Astrocyte (in vitro differentiated cells and primary cell): ENCODE measurements at regions not wholly inside any gene's neighbourhood (a gene's known extent, or its start where the extent isn't known, plus 50 kb on each side); places are given as distances from the start of the nearest gene placed in this dataset.
"Not testable (repeated sequence)": the region's sequence is repeated elsewhere in the genome, so short reads cannot be mapped to it uniquely, and the experiment has no call there.

ENCODE experiments used
- DNase-seq: peaks from one replicate; pipeline ENCODE4 v3.0.0-alpha.2; 2010; ENCODE audit warnings: low read depth
- FAIRE-seq: peaks from 2 replicates; lab custom pipeline; 2011; peaks lifted over from hg19 to GRCh38; lab: Jason Lieb, UNC
- H2AFZ ChIP-seq: 2 replicates; pipeline ENCODE4 v1.6.0; 2012; ENCODE audit warnings: low read depth, low read length, inconsistent platforms
- H3K27ac ChIP-seq: 2 replicates; pipeline ENCODE4 v1.5.1; 2011; ENCODE audit warnings: low read depth, low read length, inconsistent platforms
- H3K27me3 ChIP-seq: 2 replicates; pipeline ENCODE4 v1.6.0; 2011; ENCODE audit warnings: low read length, inconsistent platforms; ENCODE audit not compliant: insufficient read depth
- H3K36me3 ChIP-seq: 2 replicates; pipeline ENCODE4 v1.5.1; 2011; ENCODE audit warnings: low read length, inconsistent platforms; ENCODE audit not compliant: insufficient read depth
- H3K4me1 ChIP-seq: 2 replicates; pipeline ENCODE4 v1.5.1; 2011; ENCODE audit warnings: low read length, inconsistent platforms; ENCODE audit not compliant: insufficient read depth
- H3K4me2 ChIP-seq: 2 replicates; pipeline ENCODE4 v1.6.0; 2012; ENCODE audit warnings: low read length, inconsistent platforms
- H3K4me3 ChIP-seq: 2 replicates; pipeline ENCODE4 v1.5.1; 2011; ENCODE audit warnings: low read depth, mild to moderate bottlenecking, low read length, inconsistent platforms; ENCODE audit not compliant: insufficient read depth
- H3K79me2 ChIP-seq: 2 replicates; pipeline ENCODE4 v1.6.0; 2012; ENCODE audit warnings: mild to moderate bottlenecking, low read length, inconsistent platforms; ENCODE audit not compliant: insufficient read depth
- H3K9ac ChIP-seq: 2 replicates; pipeline ENCODE4 v1.6.0; 2012; ENCODE audit warnings: mild to moderate bottlenecking, low read length, inconsistent platforms
- H3K9me3 ChIP-seq: 2 replicates; pipeline ENCODE4 v1.5.1; 2012; ENCODE audit warnings: low read depth, mild to moderate bottlenecking, low read length, inconsistent platforms; ENCODE audit not compliant: insufficient read depth
- H4K20me1 ChIP-seq: 2 replicates; pipeline ENCODE4 v1.6.0; 2012; ENCODE audit warnings: low read length, inconsistent platforms; ENCODE audit not compliant: insufficient read depth
- H3K27ac Mint-ChIP-seq: one replicate; pipeline ENCODE4 v1.8.0; 2021; ENCODE audit warnings: mild to moderate bottlenecking, mixed read lengths; ENCODE audit not compliant: unreplicated experiment
- H3K27me3 Mint-ChIP-seq: one replicate; pipeline ENCODE4 v1.8.0; 2021; ENCODE audit warnings: low read depth, mixed read lengths; ENCODE audit not compliant: unreplicated experiment
- H3K36me3 Mint-ChIP-seq: one replicate; pipeline ENCODE4 v1.8.0; 2021; ENCODE audit warnings: low read depth, mixed read lengths; ENCODE audit not compliant: unreplicated experiment
- H3K4me1 Mint-ChIP-seq: one replicate; pipeline ENCODE4 v1.8.0; 2021; ENCODE audit warnings: low read depth, mixed read lengths; ENCODE audit not compliant: unreplicated experiment
- H3K4me3 Mint-ChIP-seq: one replicate; pipeline ENCODE4 v1.8.0; 2021; ENCODE audit warnings: mild to moderate bottlenecking, moderate library complexity, mixed read lengths; ENCODE audit not compliant: unreplicated experiment
- H3K9me3 Mint-ChIP-seq: one replicate; pipeline ENCODE4 v1.8.0; 2021; ENCODE audit warnings: mild to moderate bottlenecking, mixed read lengths; ENCODE audit not compliant: unreplicated experiment
- CTCF ChIP-seq: IDR thresholded peaks from 2 replicates; pipeline ENCODE4 v1.5.1; 2011; ENCODE audit warnings: low read depth, mild to moderate bottlenecking, inconsistent platforms, low read length, moderate library complexity; ENCODE audit not compliant: insufficient read depth
- EZH2 ChIP-seq: IDR thresholded peaks from 2 replicates; pipeline ENCODE4 v1.6.1; 2012; ENCODE audit warnings: mild to moderate bottlenecking, low read length, inconsistent platforms; ENCODE audit not compliant: insufficient read depth

GRCh38 chr3:82382831-82383230 lies 621.4 kb upstream of the GBE1 start:
- Histone ChIP-seq H3K27ac (no peak overlapping the region), H2AFZ (no peak overlapping the region), H3K9me3 (no peaks in the 10 kb centered on the region), H3K9ac (no peak overlapping the region), H3K79me2 (no peaks in the 10 kb centered on the region), H3K4me2 (no peak overlapping the region), H3K4me3 (no peak overlapping the region), H3K4me1 (no peaks in the 10 kb centered on the region), H4K20me1 (no peaks in the 10 kb centered on the region), H3K27me3 (no peaks in the 10 kb centered on the region), H3K36me3 (no peaks in the 10 kb centered on the region)
- TF ChIP-seq EZH2 (no peak), CTCF (no peak)
- no peak for FAIRE-seq
- H3K36me3 Mint-ChIP-seq, result no peaks in the 10 kb centered on the region
- H3K27ac Mint-ChIP-seq, result no peak overlapping the region
- H3K27me3 Mint-ChIP-seq, result no peaks in the 10 kb centered on the region
- H3K4me1 Mint-ChIP-seq, result no peaks in the 10 kb centered on the region
- DNase-seq, result no peak
- H3K9me3 Mint-ChIP-seq, result peaks cover 5% of the 10 kb centered on the region
- H3K4me3 Mint-ChIP-seq, result no peak overlapping the region

- Histone ChIP-seq H3K79me2 (no peaks in the 10 kb centered on the region), H3K9ac (no peak overlapping the region), H3K4me1 (no peaks in the 10 kb centered on the region), H3K27me3 (no peaks in the 10 kb centered on the region), H4K20me1 (no peaks in the 10 kb centered on the region), H3K4me2 (no peak overlapping the region), H3K4me3 (no peak overlapping the region), H3K27ac (no peak overlapping the region), H3K36me3 (no peaks in the 10 kb centered on the region), H2AFZ (no peak overlapping the region), H3K9me3 (no peaks in the 10 kb centered on the region)
- FAIRE-seq (no peak), DNase-seq (no peak)
- Mint-ChIP-seq H3K9me3 (peaks cover 18% of the 10 kb centered on the region), H3K27me3 (no peaks in the 10 kb centered on the region), H3K27ac (no peak overlapping the region), H3K4me3 (no peak overlapping the region), H3K36me3 (no peaks in the 10 kb centered on the region), H3K4me1 (no peaks in the 10 kb centered on the region)
- no peak for TF ChIP-seq CTCF
- no peak for TF ChIP-seq EZH2
Observed at GRCh38 chr3:82378392-82378791, 616.9 kb upstream of the GBE1 start.

- Histone ChIP-seq H3K27me3 (no peaks in the 10 kb centered on the region), H3K9ac (no peak overlapping the region), H3K9me3 (no peaks in the 10 kb centered on the region), H3K4me1 (no peaks in the 10 kb centered on the region), H2AFZ (no peak overlapping the region), H3K36me3 (no peaks in the 10 kb centered on the region), H4K20me1 (no peaks in the 10 kb centered on the region), H3K4me3 (no peak overlapping the region), H3K79me2 (no peaks in the 10 kb centered on the region), H3K27ac (no peak overlapping the region), H3K4me2 (no peak overlapping the region)
- H3K4me3 Mint-ChIP-seq, result no peak overlapping the region
- TF ChIP-seq EZH2 (no peak), CTCF (no peak)
- no peaks in the 10 kb centered on the region for H3K4me1 Mint-ChIP-seq
- FAIRE-seq (no peak), DNase-seq (no peak)
- H3K27ac Mint-ChIP-seq, result no peak overlapping the region
- no peaks in the 10 kb centered on the region for H3K27me3 Mint-ChIP-seq
- no peaks in the 10 kb centered on the region for H3K36me3 Mint-ChIP-seq
- H3K9me3 Mint-ChIP-seq, result peaks cover 21% of the 10 kb centered on the region
Observed at GRCh38 chr3:82376883-82377282, 615.4 kb upstream of the GBE1 start.

GRCh38 chr3:82373833-82374232 lies 612.4 kb upstream of the GBE1 start:
- H3K4me1 Mint-ChIP-seq, H3K79me2 ChIP-seq, H2AFZ ChIP-seq, H3K4me3 ChIP-seq, FAIRE-seq, H3K4me2 ChIP-seq, H3K27ac Mint-ChIP-seq, H4K20me1 ChIP-seq, H3K36me3 Mint-ChIP-seq, H3K4me3 Mint-ChIP-seq, H3K4me1 ChIP-seq, H3K9me3 ChIP-seq, H3K27me3 Mint-ChIP-seq, H3K27ac ChIP-seq, DNase-seq, H3K9ac ChIP-seq, H3K36me3 ChIP-seq, H3K27me3 ChIP-seq: not testable (repeated sequence)
- H3K9me3 Mint-ChIP-seq, result peaks cover 20% of the 10 kb centered on the region
